ENCODE measurements at regions not wholly inside any gene's neighbourhood (a gene's known extent, or its start where the extent isn't known, plus 50 kb on each side); places are given as distances from the start of the nearest gene placed in this dataset.

DNA sequence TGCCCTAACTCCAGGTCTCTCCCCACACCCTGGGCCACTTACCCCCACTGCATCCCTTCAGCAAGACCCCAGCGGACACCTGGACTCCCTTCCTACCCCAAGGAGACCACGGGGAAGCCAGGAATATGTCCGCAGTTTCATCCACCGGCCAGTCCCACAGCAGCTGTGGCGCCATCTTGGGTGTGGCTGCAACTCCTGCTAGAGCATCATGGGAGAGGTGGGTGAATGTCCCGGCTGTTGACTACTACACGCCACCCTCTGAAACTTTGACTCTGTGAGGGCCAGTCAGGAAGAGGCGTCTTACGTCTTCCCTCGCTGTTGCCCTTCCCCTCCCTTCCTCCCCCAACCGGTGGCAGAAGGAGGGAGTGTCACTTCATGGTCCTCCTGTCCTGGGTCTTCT is 238.3 kb upstream of the RNF32 start:
- no peaks in the 10 kb centered on the region for H3K9me3 ChIP-seq
- no peak overlapping the region for H3K4me3 ChIP-seq (ENCODE audit: low read depth, low read length)
- H3K27me3 ChIP-seq, result peaks cover 8% of the 10 kb centered on the region
- no peaks in the 10 kb centered on the region for H3K36me3 ChIP-seq
- H3K4me1 ChIP-seq, result no peaks in the 10 kb centered on the region
- DNase-seq, result no peak
- TF ChIP-seq, protein P1, sequence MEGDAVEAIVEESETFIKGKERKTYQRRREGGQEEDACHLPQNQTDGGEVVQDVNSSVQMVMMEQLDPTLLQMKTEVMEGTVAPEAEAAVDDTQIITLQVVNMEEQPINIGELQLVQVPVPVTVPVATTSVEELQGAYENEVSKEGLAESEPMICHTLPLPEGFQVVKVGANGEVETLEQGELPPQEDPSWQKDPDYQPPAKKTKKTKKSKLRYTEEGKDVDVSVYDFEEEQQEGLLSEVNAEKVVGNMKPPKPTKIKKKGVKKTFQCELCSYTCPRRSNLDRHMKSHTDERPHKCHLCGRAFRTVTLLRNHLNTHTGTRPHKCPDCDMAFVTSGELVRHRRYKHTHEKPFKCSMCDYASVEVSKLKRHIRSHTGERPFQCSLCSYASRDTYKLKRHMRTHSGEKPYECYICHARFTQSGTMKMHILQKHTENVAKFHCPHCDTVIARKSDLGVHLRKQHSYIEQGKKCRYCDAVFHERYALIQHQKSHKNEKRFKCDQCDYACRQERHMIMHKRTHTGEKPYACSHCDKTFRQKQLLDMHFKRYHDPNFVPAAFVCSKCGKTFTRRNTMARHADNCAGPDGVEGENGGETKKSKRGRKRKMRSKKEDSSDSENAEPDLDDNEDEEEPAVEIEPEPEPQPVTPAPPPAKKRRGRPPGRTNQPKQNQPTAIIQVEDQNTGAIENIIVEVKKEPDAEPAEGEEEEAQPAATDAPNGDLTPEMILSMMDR (IDR thresholded peaks at IDR 0.05; ENCODE audit: low read depth, low read length), result no peak

DNA sequence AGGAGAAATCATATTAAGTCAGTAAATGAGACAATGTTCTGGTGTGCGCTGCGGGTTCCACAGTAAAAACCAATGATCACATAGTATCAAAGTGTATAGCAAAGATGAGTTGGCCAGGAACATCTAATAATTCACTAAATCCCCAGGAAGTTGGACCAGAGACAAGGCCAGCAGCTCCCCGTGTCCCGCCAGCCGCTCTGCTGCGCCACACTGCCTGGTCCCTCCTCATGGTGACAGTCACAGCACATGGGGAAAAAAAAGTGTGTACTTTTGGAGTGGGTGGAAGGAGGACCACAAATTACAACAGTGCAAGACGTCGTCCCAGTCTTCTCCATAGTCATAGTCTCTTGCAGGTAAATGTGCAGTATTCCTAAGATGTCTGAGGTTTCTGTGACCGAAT is 239.0 kb upstream of the RNF32 start:
- TF ChIP-seq, protein P1 (IDR thresholded peaks at IDR 0.05; ENCODE audit: low read depth, low read length), result no peak
- H3K4me1 ChIP-seq, result no peaks in the 10 kb centered on the region
- H3K4me3 ChIP-seq (ENCODE audit: low read depth, low read length), result no peak overlapping the region
- no peaks in the 10 kb centered on the region for H3K9me3 ChIP-seq
- peaks cover 12% of the 10 kb centered on the region for H3K27me3 ChIP-seq
- H3K36me3 ChIP-seq, result no peaks in the 10 kb centered on the region
- DNase-seq, result no peak

DNA sequence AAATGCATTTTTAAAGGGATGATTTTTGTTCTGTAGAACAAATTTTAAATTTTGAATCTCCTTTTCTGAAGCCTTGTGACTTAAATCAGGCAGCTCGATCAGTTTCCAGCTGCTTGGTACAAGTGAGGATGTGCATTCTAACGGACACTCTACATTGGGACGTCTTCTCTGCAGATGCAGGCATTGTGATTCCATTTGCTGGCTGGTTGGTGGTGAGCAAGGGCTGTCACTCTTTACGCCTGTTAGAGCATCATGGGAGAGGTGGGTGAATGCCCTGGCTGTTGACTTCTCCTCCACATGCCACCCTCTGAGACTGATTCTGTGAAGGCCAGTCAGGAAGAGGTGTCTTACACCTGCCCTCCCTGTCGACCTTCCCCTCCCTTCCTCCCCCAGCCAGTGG is 240.5 kb upstream of the RNF32 start:
- peaks cover 12% of the 10 kb centered on the region for H3K27me3 ChIP-seq

DNA sequence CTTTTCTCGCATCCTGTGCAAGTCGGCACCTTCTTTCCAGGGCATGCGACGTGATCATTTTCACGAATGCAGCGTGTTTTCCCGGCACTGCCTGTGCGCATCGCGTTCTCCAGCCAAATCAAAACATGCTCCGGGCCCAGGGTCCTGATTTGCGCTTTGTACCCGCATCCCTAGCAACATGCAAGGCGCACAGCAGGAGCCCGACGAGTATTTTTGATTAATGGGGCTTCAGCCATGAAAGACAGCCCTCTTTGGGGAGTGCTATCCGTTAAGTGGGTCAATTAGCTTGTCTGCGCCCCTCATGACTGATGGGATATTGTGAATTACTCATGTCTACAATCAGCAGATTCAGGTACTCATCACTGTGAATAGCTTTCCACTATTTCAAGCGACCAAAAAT is 243.3 kb upstream of the RNF32 start:
- TF ChIP-seq, protein P1 (IDR thresholded peaks at IDR 0.05; ENCODE audit: low read depth, low read length), result no peak
- H3K9me3 ChIP-seq, result no peaks in the 10 kb centered on the region
- no peaks in the 10 kb centered on the region for H3K36me3 ChIP-seq
- no peaks in the 10 kb centered on the region for H3K4me1 ChIP-seq
- peaks cover 9% of the 10 kb centered on the region for H3K27me3 ChIP-seq
- DNase-seq, result no peak
- no peak overlapping the region for H3K4me3 ChIP-seq (ENCODE audit: low read depth, low read length)

More for the DNA sequence above, 240.5 kb upstream of the RNF32 start:
- Histone ChIP-seq H3K36me3 (no peaks in the 10 kb centered on the region), H3K4me1 (no peaks in the 10 kb centered on the region), H3K9me3 (no peaks in the 10 kb centered on the region), H3K4me3 (ENCODE audit: low read depth, low read length) (no peak overlapping the region)
- TF ChIP-seq, protein P1 (IDR thresholded peaks at IDR 0.05; ENCODE audit: low read depth, low read length), result no peak
- no peak for DNase-seq

DNA sequence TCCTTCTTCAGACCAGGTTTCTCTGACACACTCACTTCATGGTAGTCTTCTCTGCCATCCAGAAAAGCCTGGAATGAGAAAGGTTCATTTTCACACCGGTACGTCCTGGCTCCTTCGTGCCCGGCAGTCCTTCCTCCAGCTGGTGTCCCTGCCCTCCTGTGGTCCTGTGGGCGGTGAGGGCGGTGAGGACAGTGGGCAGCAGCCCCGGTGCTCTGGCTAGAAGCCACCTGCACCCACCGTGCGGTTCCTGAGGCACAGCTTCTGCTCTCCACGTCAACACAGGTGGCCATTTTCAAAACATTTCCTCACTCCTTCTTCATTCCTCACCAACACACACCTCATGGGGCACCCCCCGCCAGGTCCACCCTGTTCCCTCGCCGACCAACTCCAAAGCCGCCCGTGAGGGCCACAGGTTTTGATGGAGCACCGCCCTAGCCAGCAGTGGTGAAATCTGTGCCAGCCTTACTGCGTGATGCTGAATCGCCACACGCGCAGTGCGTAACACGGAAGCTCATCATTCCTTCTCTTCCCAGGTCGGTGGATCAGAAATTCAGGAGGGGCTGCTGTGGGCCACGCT is 251.4 kb upstream of the RNF32 start:
- DNase-seq, result no peak
- Histone ChIP-seq H3K36me3 (no peaks in the 10 kb centered on the region), H3K4me1 (no peaks in the 10 kb centered on the region), H3K27me3 (peaks cover 18% of the 10 kb centered on the region), H3K4me3 (ENCODE audit: low read depth, low read length) (no peak overlapping the region), H3K9me3 (no peaks in the 10 kb centered on the region)
- TF ChIP-seq, protein P1 (IDR thresholded peaks at IDR 0.05; ENCODE audit: low read depth, low read length), result no peak

DNA sequence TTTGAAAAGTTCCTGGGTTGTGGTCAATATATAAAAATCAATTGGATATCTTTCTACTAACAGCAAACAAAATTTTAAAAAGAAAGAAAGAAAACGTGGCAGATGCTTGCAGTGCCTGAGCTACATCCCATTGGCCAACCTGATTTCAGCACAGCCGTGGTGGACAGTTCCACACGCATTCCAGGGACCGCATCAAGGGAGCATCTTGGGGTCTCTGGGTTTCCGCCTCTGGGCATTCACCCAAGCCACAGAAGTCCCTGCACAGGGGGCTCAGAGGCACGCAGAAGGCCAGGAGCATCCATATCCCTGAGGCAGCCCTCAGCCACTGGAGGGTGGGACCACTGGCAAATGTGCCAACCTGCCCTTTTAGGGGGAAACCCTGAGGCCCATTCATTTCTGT is 254.5 kb upstream of the RNF32 start:
- H3K4me3 ChIP-seq (ENCODE audit: low read depth, low read length), result no peak overlapping the region
- TF ChIP-seq, protein P1 (IDR thresholded peaks at IDR 0.05; ENCODE audit: low read depth, low read length), result no peak
- H3K36me3 ChIP-seq, result no peaks in the 10 kb centered on the region
- no peaks in the 10 kb centered on the region for H3K4me1 ChIP-seq
- H3K27me3 ChIP-seq, result peaks cover 31% of the 10 kb centered on the region
- H3K9me3 ChIP-seq, result no peaks in the 10 kb centered on the region
- no peak for DNase-seq
